HG03432 (cell line): ENCODE measurements at regions not wholly inside any gene's neighbourhood (a gene's known extent, or its start where the extent isn't known, plus 50 kb on each side); places are given as distances from the start of the nearest gene placed in this dataset.
"Not testable (repeated sequence)": the region's sequence is repeated elsewhere in the genome, so short reads cannot be mapped to it uniquely, and the experiment has no call there.

ENCODE experiments used
- ATAC-seq: cut with Tn5 transposase; IDR thresholded peaks from one replicate; pipeline ENCODE4 v1.9.1; 2021; ENCODE audit warnings: mild to moderate bottlenecking, moderate library complexity; ENCODE audit not compliant: unreplicated experiment

- ATAC-seq, result no peak
Measured at GRCh38 chr16:60200161-60200560, 1466.0 kb upstream of the GOT2 start.

- no peak for ATAC-seq
Measured at GRCh38 chr16:60199150-60199549, 1465.0 kb upstream of the GOT2 start.

GRCh38 chr16:60181536-60181935 is 1447.4 kb upstream of the GOT2 start:
- no peak for ATAC-seq

GRCh38 chr16:60180609-60181008 is 1446.5 kb upstream of the GOT2 start:
- no peak for ATAC-seq

- no peak for ATAC-seq
Measured at GRCh38 chr16:60170196-60170595, 1436.1 kb upstream of the GOT2 start.

GRCh38 chr16:60166111-60166510 is 1432.0 kb upstream of the GOT2 start:
- ATAC-seq, result no peak

- ATAC-seq, result no peak
Measured at GRCh38 chr16:60151987-60152386, 1417.9 kb upstream of the GOT2 start.

GRCh38 chr16:60150907-60151306 is 1416.8 kb upstream of the GOT2 start:
- no peak for ATAC-seq

- ATAC-seq, result no peak
Measured at GRCh38 chr16:60143348-60143705, 1409.2 kb upstream of the GOT2 start.

- ATAC-seq, result no peak
Measured at GRCh38 chr16:60142619-60143347, 1408.7 kb upstream of the GOT2 start.

- ATAC-seq, result no peak
Measured at GRCh38 chr16:60137891-60138290, 1403.8 kb upstream of the GOT2 start.

- no peak for ATAC-seq
Measured at GRCh38 chr16:60127196-60127595, 1393.1 kb upstream of the GOT2 start.

GRCh38 chr16:60126115-60126514 is 1392.0 kb upstream of the GOT2 start:
- ATAC-seq, result not testable (repeated sequence)

GRCh38 chr16:60123392-60124023 is 1389.4 kb upstream of the GOT2 start:
- no peak for ATAC-seq

- no peak for ATAC-seq
Measured at GRCh38 chr16:60120586-60120985, 1386.5 kb upstream of the GOT2 start.

GRCh38 chr16:60110531-60110930 is 1376.4 kb upstream of the GOT2 start:
- ATAC-seq, result no peak

- ATAC-seq, result no peak
Measured at GRCh38 chr16:60107871-60108270, 1373.8 kb upstream of the GOT2 start.

GRCh38 chr16:60107437-60107836 is 1373.3 kb upstream of the GOT2 start:
- no peak for ATAC-seq

- ATAC-seq, result no peak
Measured at GRCh38 chr16:60100371-60100770, 1366.3 kb upstream of the GOT2 start.

GRCh38 chr16:60091529-60091928 is 1357.4 kb upstream of the GOT2 start:
- ATAC-seq, result no peak

GRCh38 chr16:60091071-60091470 is 1357.0 kb upstream of the GOT2 start:
- ATAC-seq, result no peak

GRCh38 chr16:60087530-60087929 is 1353.4 kb upstream of the GOT2 start:
- no peak for ATAC-seq

- not testable (repeated sequence) for ATAC-seq
Measured at GRCh38 chr16:60078819-60079218, 1344.7 kb upstream of the GOT2 start.
